Transverse colon (tissue), 4 donors: ENCODE measurements at regions not wholly inside any gene's neighbourhood (a gene's known extent, or its start where the extent isn't known, plus 50 kb on each side); places are given as distances from the start of the nearest gene placed in this dataset.

Source experiments
- DNase-seq: peaks from one replicate; pipeline ENCODE4 v3.0.0-alpha.2; 2019
- H3K27ac ChIP-seq, 4 donors: fragments of 200-600 bp; sonication (generic); 2 replicates each; pipeline ENCODE4 v1.5.1; 2016 to 2018; ENCODE audit warnings: inconsistent platforms in 4 of 4
- H3K27me3 ChIP-seq: fragments of 200-600 bp; sonication (generic); 2 replicates; pipeline ENCODE4 v1.5.1; 2017; ENCODE audit warnings: inconsistent platforms
- H3K36me3 ChIP-seq, 4 donors: fragments of 200-600 bp; sonication (generic); 2 replicates each; pipeline ENCODE4 v1.5.1; 2017 to 2019; ENCODE audit warnings: inconsistent platforms in 4 of 4
- H3K4me1 ChIP-seq, 4 donors: fragments of 200-600 bp; sonication (generic); 2 replicates each; pipeline ENCODE4 v1.5.1; 2017 to 2020; ENCODE audit warnings: inconsistent platforms in 4 of 4
- H3K4me3 ChIP-seq, 4 donors: fragments of 200-600 bp; sonication (generic); 1 replicate in 1 of 4; 2 replicates in 3 of 4; pipeline versions ENCODE4 v1.5.1 to v1.6.1; 2017 to 2019; ENCODE audit warnings: inconsistent platforms in 4 of 4
- H3K9me3 ChIP-seq, 2 donors: fragments of 200-600 bp; sonication (generic); 2 replicates each; pipeline ENCODE4 v1.5.1; 2017 to 2019; ENCODE audit warnings: inconsistent platforms in 2 of 2
- CTCF ChIP-seq, 5 experiments: fragments of 200-600 bp in 3 of 5; fragments of 450-650 bp in 2 of 5; sonication (generic) in 3 of 5; IDR thresholded peaks; 1 replicate in 2 of 5; 2 replicates in 3 of 5; pipeline ENCODE4 v1.5.1; 2016 to 2017; ENCODE audit warnings: antibody characterized with exemption in 5 of 5, inconsistent platforms in 3 of 5, mild to moderate bottlenecking in 2 of 5, moderate library complexity in 1 of 5
- EP300 ChIP-seq: sonication (generic); formaldehyde crosslinking; IDR thresholded peaks from one replicate; pipeline ENCODE4 v1.6.1; 2017; ENCODE audit warnings: antibody characterized with exemption, low read depth
- POLR2A ChIP-seq: fragments of 450-650 bp; IDR thresholded peaks from one replicate; pipeline ENCODE4 v1.6.1; 2016; ENCODE audit warnings: antibody characterized with exemption, mild to moderate bottlenecking, moderate library complexity
- POLR2AphosphoS5 ChIP-seq, 3 donors: sonication (generic); formaldehyde crosslinking; IDR thresholded peaks; one replicate each; pipeline ENCODE4 v1.6.1; 2016; ENCODE audit warnings: antibody characterized with exemption in 3 of 3
- WGBS, 2 donors: methylation state at CpG; one replicate each; pipeline ENCODE4 v1.1.5; 2018; ENCODE audit warnings: low coverage in 1 of 2; 5-methylcytosine and 5-hydroxymethylcytosine counted together
- in situ Hi-C, 4 donors: fragments of 200-750 bp; cut with MboI; loops; one replicate each; pipeline versions ENCODE4 v1.15.0 to v1.15.1; 2017; ENCODE audit warnings: low sequenced_read_pairs in 3 of 4, low pct_ligation_motif_present in 1 of 4, low pct_unique_long_range_greater_than_20kb in 1 of 4
- intact Hi-C: fragments of 100-400 bp; cut with DNase I; formaldehyde crosslinking; loops from one replicate; pipeline ENCODE4 v1.15.1; 2023; ENCODE audit warnings: low total_unique reads

- WGBS, 2 donors = 30 to 35% methylated on average over 4 of the region's 4 CpGs
- no peaks in the 10 kb centered on the region for H3K27me3 ChIP-seq
- H3K4me1 ChIP-seq = no peaks in the 10 kb centered on the region
- H3K36me3 ChIP-seq = no peaks in the 10 kb centered on the region
- no peak for DNase-seq
- no peak overlapping the region for H3K27ac ChIP-seq
- in situ Hi-C loops = no loop called here
- intact Hi-C loops = no loop called here
- TF ChIP-seq EP300 (no peak), POLR2A (no peak), CTCF (IDR thresholded peaks at IDR 0.05) (peak in 1 of 5 experiments; percentile 7), POLR2AphosphoS5 (IDR thresholded peaks at IDR 0.05) (no peak)
- no peaks in the 10 kb centered on the region for H3K9me3 ChIP-seq
- H3K4me3 ChIP-seq = no peak overlapping the region
Measured at GRCh38 chr3:43879166-43879565, 188.4 kb downstream of the ABHD5 start.

GRCh38 chr3:43882976-43883680, 192.4 kb downstream of the ABHD5 start:
- in situ Hi-C loops (no loop called here), intact Hi-C loops (no loop called here)
- 77 to 83% methylated on average over 5 to 11 of the region's 11 CpGs for WGBS, 2 donors
- DNase-seq = no peak
- Histone ChIP-seq H3K36me3 (no peaks in the 10 kb centered on the region), H3K4me1 (no peaks in the 10 kb centered on the region), H3K4me3 (no peak overlapping the region), H3K27me3 (peaks cover 4% of the 10 kb centered on the region), H3K9me3 (no peaks in the 10 kb centered on the region), H3K27ac (no peak overlapping the region)
- TF ChIP-seq EP300 = no peak
- no peak for TF ChIP-seq POLR2AphosphoS5 (IDR thresholded peaks at IDR 0.05)
- TF ChIP-seq CTCF (IDR thresholded peaks at IDR 0.05) = no peak
- no peak for TF ChIP-seq POLR2A

GRCh38 chr3:43883729-43884396, 193.1 kb downstream of the ABHD5 start:
- no peaks in the 10 kb centered on the region for H3K36me3 ChIP-seq
- no peaks in the 10 kb centered on the region for H3K4me1 ChIP-seq
- no peak overlapping the region for H3K27ac ChIP-seq
- H3K27me3 ChIP-seq = peaks cover 4% of the 10 kb centered on the region
- H3K9me3 ChIP-seq = no peaks in the 10 kb centered on the region
- WGBS, 2 donors = 70% methylated on average over 10 of the region's 10 CpGs; no CpG with 5 or more reads in 1 of the 2 donors
- intact Hi-C loops = no loop called here
- DNase-seq = no peak
- TF ChIP-seq EP300 (no peak), CTCF (IDR thresholded peaks at IDR 0.05) (no peak), POLR2A (no peak), POLR2AphosphoS5 (IDR thresholded peaks at IDR 0.05) (no peak)
- no peak overlapping the region for H3K4me3 ChIP-seq
- in situ Hi-C loops = no loop called here

- Histone ChIP-seq H3K27me3 (peaks cover 6% of the 10 kb centered on the region), H3K27ac (no peak overlapping the region), H3K9me3 (no peaks in the 10 kb centered on the region), H3K4me3 (no peak overlapping the region), H3K36me3 (no peaks in the 10 kb centered on the region), H3K4me1 (no peaks in the 10 kb centered on the region)
- DNase-seq = no peak
- 88% methylated on average over 7 of the region's 7 CpGs; no CpG with 5 or more reads in 1 of the 2 donors for WGBS, 2 donors
- intact Hi-C loops (no loop called here), in situ Hi-C loops (no loop called here)
- TF ChIP-seq POLR2AphosphoS5 (IDR thresholded peaks at IDR 0.05) = no peak
- TF ChIP-seq EP300 = no peak
- TF ChIP-seq POLR2A = no peak
- no peak for TF ChIP-seq CTCF (IDR thresholded peaks at IDR 0.05)
Measured at GRCh38 chr3:43884581-43884980, 193.8 kb downstream of the ABHD5 start.
